ENCODE measurements at regions not wholly inside any gene's neighbourhood (a gene's known extent, or its start where the extent isn't known, plus 50 kb on each side); places are given as distances from the start of the nearest gene placed in this dataset.
A peak's percentile ranks its signal among the peaks of the same experiment; 100 is the strongest.

GRCh38 chr6:93045156-93045555, 374.2 kb downstream of the EPHA7 start:
- H3K36me3 ChIP-seq (ENCODE audit: control insufficient read depth in 4 of 4, insufficient read depth in 3 of 4, low read depth in 1 of 4, low read length in 3 of 4) = no peaks in the 10 kb centered on the region
- H3K4me3 ChIP-seq (ENCODE audit: low read depth in 1 of 3, low read length in 3 of 3) = no peak overlapping the region
- H3K27me3 ChIP-seq (ENCODE audit: control insufficient read depth in 4 of 4, insufficient read depth in 4 of 4, low read length in 3 of 4) = peaks cover 0 to 3% (median 0%) of the 10 kb centered on the region in 4 donors
- H3K9ac ChIP-seq (ENCODE audit: low read depth in 1 of 2, low read length in 2 of 2) = no peak overlapping the region
- no peaks in the 10 kb centered on the region for H3K4me1 ChIP-seq (ENCODE audit: control insufficient read depth in 4 of 4, insufficient read depth in 4 of 4, low read length in 3 of 4)
- WGBS = 17% methylated on average over 1 of the region's 1 CpG
- no peak for DNase-seq (ENCODE audit: low spot score)
- H3K9me3 ChIP-seq (ENCODE audit: control insufficient read depth in 4 of 4, low read length in 3 of 4) = no peaks in the 10 kb centered on the region
- TF ChIP-seq, protein P1, sequence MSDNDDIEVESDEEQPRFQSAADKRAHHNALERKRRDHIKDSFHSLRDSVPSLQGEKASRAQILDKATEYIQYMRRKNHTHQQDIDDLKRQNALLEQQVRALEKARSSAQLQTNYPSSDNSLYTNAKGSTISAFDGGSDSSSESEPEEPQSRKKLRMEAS (IDR thresholded peaks at IDR 0.05) = no peak
- TF ChIP-seq EGR1 (IDR thresholded peaks at IDR 0.05; ENCODE audit: low read depth in 2 of 2) = no peak
- no peak overlapping the region for H3K27ac ChIP-seq (ENCODE audit: low read depth in 1 of 2, low read length in 2 of 2)

DNA sequence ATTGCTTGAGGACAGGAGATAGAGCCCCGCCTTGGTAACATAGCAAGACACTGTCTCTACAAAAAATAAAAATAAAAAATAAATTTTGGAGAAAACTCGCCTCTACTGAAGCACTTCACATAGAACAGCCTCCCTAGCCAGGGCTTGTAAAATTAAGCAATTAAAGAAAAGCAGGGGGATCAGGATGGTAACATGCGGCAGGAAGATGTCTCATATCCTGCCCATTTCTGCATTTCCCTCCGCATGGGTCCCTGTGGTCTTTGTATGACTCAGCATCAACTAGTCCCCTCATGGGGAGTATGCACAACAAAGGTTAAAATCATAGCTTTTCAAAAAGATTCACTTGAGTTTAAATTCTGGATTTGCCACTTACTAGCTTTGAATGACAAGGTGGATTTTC, 379.0 kb downstream of the EPHA7 start:
- TF ChIP-seq FOXA1 (IDR thresholded peaks at IDR 0.05) = no peak
- TF ChIP-seq EGR1 (IDR thresholded peaks at IDR 0.05; ENCODE audit: low read depth in 2 of 2) = no peak
- TF ChIP-seq, protein P2, sequence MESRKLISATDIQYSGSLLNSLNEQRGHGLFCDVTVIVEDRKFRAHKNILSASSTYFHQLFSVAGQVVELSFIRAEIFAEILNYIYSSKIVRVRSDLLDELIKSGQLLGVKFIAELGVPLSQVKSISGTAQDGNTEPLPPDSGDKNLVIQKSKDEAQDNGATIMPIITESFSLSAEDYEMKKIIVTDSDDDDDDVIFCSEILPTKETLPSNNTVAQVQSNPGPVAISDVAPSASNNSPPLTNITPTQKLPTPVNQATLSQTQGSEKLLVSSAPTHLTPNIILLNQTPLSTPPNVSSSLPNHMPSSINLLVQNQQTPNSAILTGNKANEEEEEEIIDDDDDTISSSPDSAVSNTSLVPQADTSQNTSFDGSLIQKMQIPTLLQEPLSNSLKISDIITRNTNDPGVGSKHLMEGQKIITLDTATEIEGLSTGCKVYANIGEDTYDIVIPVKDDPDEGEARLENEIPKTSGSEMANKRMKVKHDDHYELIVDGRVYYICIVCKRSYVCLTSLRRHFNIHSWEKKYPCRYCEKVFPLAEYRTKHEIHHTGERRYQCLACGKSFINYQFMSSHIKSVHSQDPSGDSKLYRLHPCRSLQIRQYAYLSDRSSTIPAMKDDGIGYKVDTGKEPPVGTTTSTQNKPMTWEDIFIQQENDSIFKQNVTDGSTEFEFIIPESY (IDR thresholded peaks at IDR 0.05) = no peak
- TF ChIP-seq HNF4G (IDR thresholded peaks at IDR 0.05) = no peak
- TF ChIP-seq SP1 (IDR thresholded peaks at IDR 0.05) = no peak
- no peak for TF ChIP-seq RXRA (IDR thresholded peaks at IDR 0.05)
- no peak for TF ChIP-seq JUND (IDR thresholded peaks at IDR 0.05)
- no peak for TF ChIP-seq RAD21 (IDR thresholded peaks at IDR 0.05)
- TF ChIP-seq HNF4A (conservative IDR thresholded peaks at IDR 0.05) = no peak
- TF ChIP-seq NR2F2 (IDR thresholded peaks at IDR 0.05) = no peak
- TF ChIP-seq YY1 (IDR thresholded peaks at IDR 0.05) = no peak
- no peak for TF ChIP-seq ATF3 (IDR thresholded peaks at IDR 0.05)
- TF ChIP-seq, protein P1 (IDR thresholded peaks at IDR 0.05) = no peak
- TF ChIP-seq GABPA (IDR thresholded peaks at IDR 0.05 in 1 of 2, conservative IDR thresholded peaks at IDR 0.05 in 1 of 2) = no peak
- TF ChIP-seq CTCF (IDR thresholded peaks at IDR 0.05; ENCODE audit: low read depth, low read length, missing input control) = no peak
- 63% methylated on average over 4 of the region's 4 CpGs for WGBS
- H3K36me3 ChIP-seq (ENCODE audit: control insufficient read depth in 4 of 4, insufficient read depth in 3 of 4, low read depth in 1 of 4, low read length in 3 of 4) = no peaks in the 10 kb centered on the region
- no peak overlapping the region for H3K27ac ChIP-seq (ENCODE audit: low read depth in 1 of 2, low read length in 2 of 2)
- no peak overlapping the region for H3K9ac ChIP-seq (ENCODE audit: low read depth in 1 of 2, low read length in 2 of 2)
- H3K4me3 ChIP-seq (ENCODE audit: low read depth in 1 of 3, low read length in 3 of 3) = no peak overlapping the region
- peaks cover 0 to 3% (median 0%) of the 10 kb centered on the region in 4 donors for H3K27me3 ChIP-seq (ENCODE audit: control insufficient read depth in 4 of 4, insufficient read depth in 4 of 4, low read length in 3 of 4)
- peaks cover 0 to 6% (median 5%) of the 10 kb centered on the region in 4 donors for H3K9me3 ChIP-seq (ENCODE audit: control insufficient read depth in 4 of 4, low read length in 3 of 4)
- no peaks in the 10 kb centered on the region for H3K4me1 ChIP-seq (ENCODE audit: control insufficient read depth in 4 of 4, insufficient read depth in 4 of 4, low read length in 3 of 4)
- DNase-seq (ENCODE audit: low spot score) = no peak

DNA sequence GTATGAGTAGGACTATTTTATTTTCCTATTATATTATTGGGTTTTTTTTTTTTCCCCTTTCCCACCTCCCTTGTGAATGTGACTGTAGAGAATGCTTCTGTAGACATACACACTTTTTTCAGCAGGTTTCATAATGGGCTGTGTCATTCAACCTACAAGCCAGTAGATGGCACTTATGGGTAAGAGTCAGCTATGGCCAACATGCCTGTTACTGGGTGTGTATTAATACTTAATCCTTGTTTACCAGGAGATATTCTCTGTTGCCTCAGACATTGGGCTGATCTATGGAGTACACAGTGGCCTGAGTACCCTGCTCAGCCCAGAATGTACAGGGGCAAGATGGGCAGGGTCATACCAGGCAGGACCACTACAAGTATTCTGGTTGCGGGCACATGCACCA, 382.5 kb downstream of the EPHA7 start:
- H3K9ac ChIP-seq (ENCODE audit: low read depth in 1 of 2, low read length in 2 of 2) = no peak overlapping the region
- H3K27me3 ChIP-seq (ENCODE audit: control insufficient read depth in 4 of 4, insufficient read depth in 4 of 4, low read length in 3 of 4) = peaks cover 0 to 3% (median 0%) of the 10 kb centered on the region in 4 donors
- DNase-seq (ENCODE audit: low spot score) = no peak
- H3K4me1 ChIP-seq (ENCODE audit: control insufficient read depth in 4 of 4, insufficient read depth in 4 of 4, low read length in 3 of 4) = no peaks in the 10 kb centered on the region
- 86% methylated on average over 1 of the region's 1 CpG for WGBS
- H3K27ac ChIP-seq (ENCODE audit: low read depth in 1 of 2, low read length in 2 of 2) = no peak overlapping the region
- H3K9me3 ChIP-seq (ENCODE audit: control insufficient read depth in 4 of 4, low read length in 3 of 4) = peaks cover 0 to 6% (median 5%) of the 10 kb centered on the region in 4 donors
- no peaks in the 10 kb centered on the region for H3K36me3 ChIP-seq (ENCODE audit: control insufficient read depth in 4 of 4, insufficient read depth in 3 of 4, low read depth in 1 of 4, low read length in 3 of 4)
- no peak overlapping the region for H3K4me3 ChIP-seq (ENCODE audit: low read depth in 1 of 3, low read length in 3 of 3)
- no peak for TF ChIP-seq YY1 (IDR thresholded peaks at IDR 0.05)
- peak; percentile 15 for TF ChIP-seq CTCF (IDR thresholded peaks at IDR 0.05; ENCODE audit: low read depth, low read length, missing input control)
- no peak for TF ChIP-seq RXRA (IDR thresholded peaks at IDR 0.05)
- TF ChIP-seq NR2F2 (IDR thresholded peaks at IDR 0.05) = no peak
- TF ChIP-seq, protein P2 (IDR thresholded peaks at IDR 0.05) = no peak
- peak in 1 of 2 donors; percentile 40 for TF ChIP-seq RAD21 (IDR thresholded peaks at IDR 0.05)

Data from liver (tissue), 8 donors.